ENCODE measurements at regions not wholly inside any gene's neighbourhood (a gene's known extent, or its start where the extent isn't known, plus 50 kb on each side); places are given as distances from the start of the nearest gene placed in this dataset. TPM values are rescaled to one million over a fixed set of nuclear protein-coding genes. Genes with fewer than 3 reads are reported as not detected.

GRCh38 chr3:159936541-159936940 is 52.1 kb upstream of the IL12A start:
- Histone ChIP-seq H3K4me3 (ENCODE audit: insufficient read depth, low read length) (no peak overlapping the region), H3K4me2 (ENCODE audit: insufficient read depth, low read length) (peak overlapping the region; percentile 30), H3K9me3 (ENCODE audit: low read depth, low read length) (peaks cover 5% of the 10 kb centered on the region), H3K27me3 (ENCODE audit: insufficient read depth, low read length) (no peaks in the 10 kb centered on the region), H3K36me3 (ENCODE audit: insufficient read depth, low read length) (no peaks in the 10 kb centered on the region), H4K20me1 (ENCODE audit: insufficient read depth, low read length) (no peaks in the 10 kb centered on the region), H3K4me1 (ENCODE audit: insufficient read depth, low read length) (peaks cover 31% of the 10 kb centered on the region), H3K27ac (ENCODE audit: low read depth, low read length) (peak overlapping the region; percentile 60), H2AFZ (ENCODE audit: low read length) (peak overlapping the region; percentile 44), H3K79me2 (ENCODE audit: insufficient read depth, low read length) (no peaks in the 10 kb centered on the region)
- no peak for DNase-seq (ENCODE audit: insufficient read length, low spot score, missing footprints)
- no peak for TF ChIP-seq CTCF (IDR thresholded peaks at IDR 0.05; ENCODE audit: extremely low read depth, low read depth, low read length)

- Histone ChIP-seq H3K27me3 (ENCODE audit: insufficient read depth, low read length) (no peaks in the 10 kb centered on the region), H4K20me1 (ENCODE audit: insufficient read depth, low read length) (no peaks in the 10 kb centered on the region), H3K4me3 (ENCODE audit: insufficient read depth, low read length) (no peak overlapping the region), H3K9me3 (ENCODE audit: low read depth, low read length) (peaks cover 5% of the 10 kb centered on the region), H3K79me2 (ENCODE audit: insufficient read depth, low read length) (no peaks in the 10 kb centered on the region), H3K36me3 (ENCODE audit: insufficient read depth, low read length) (no peaks in the 10 kb centered on the region), H3K4me1 (ENCODE audit: insufficient read depth, low read length) (peaks cover 34% of the 10 kb centered on the region), H2AFZ (ENCODE audit: low read length) (peak overlapping the region; percentile 41), H3K27ac (ENCODE audit: low read depth, low read length) (peak overlapping the region; percentile 46), H3K4me2 (ENCODE audit: insufficient read depth, low read length) (peak overlapping the region; percentile 44)
- no peak for TF ChIP-seq CTCF (IDR thresholded peaks at IDR 0.05; ENCODE audit: extremely low read depth, low read depth, low read length)
- no peak for DNase-seq (ENCODE audit: insufficient read length, low spot score, missing footprints)
Observed at GRCh38 chr3:159937561-159938166, 51.0 kb upstream of the IL12A start.

- no peaks in the 10 kb centered on the region for H3K79me2 ChIP-seq (ENCODE audit: insufficient read depth, low read length)
- H3K27me3 ChIP-seq (ENCODE audit: insufficient read depth, low read length) = no peaks in the 10 kb centered on the region
- peak overlapping the region; percentile 31 for H3K4me2 ChIP-seq (ENCODE audit: insufficient read depth, low read length)
- peaks cover 34% of the 10 kb centered on the region for H3K4me1 ChIP-seq (ENCODE audit: insufficient read depth, low read length)
- DNase-seq (ENCODE audit: insufficient read length, low spot score, missing footprints) = no peak
- H3K9me3 ChIP-seq (ENCODE audit: low read depth, low read length) = peaks cover 5% of the 10 kb centered on the region
- H3K36me3 ChIP-seq (ENCODE audit: insufficient read depth, low read length) = no peaks in the 10 kb centered on the region
- TF ChIP-seq CTCF (IDR thresholded peaks at IDR 0.05; ENCODE audit: extremely low read depth, low read depth, low read length) = no peak
- peak overlapping the region; percentile 46 for H3K27ac ChIP-seq (ENCODE audit: low read depth, low read length)
- H3K4me3 ChIP-seq (ENCODE audit: insufficient read depth, low read length) = no peak overlapping the region
- H2AFZ ChIP-seq (ENCODE audit: low read length) = no peak overlapping the region
- H4K20me1 ChIP-seq (ENCODE audit: insufficient read depth, low read length) = no peaks in the 10 kb centered on the region
Observed at GRCh38 chr3:159938714-159939113, 49.9 kb upstream of the IL12A start.

Small RNAs in the stretch of these regions (small RNA-seq; reads per million reads assigned to genes)
- 7.5 reads per million, percentile 90 among the genes with 10 or more reads in this experiment for gene MIR3919
- gene RNU2-31P = not detected

Data from osteoblast (primary cell).